ENCODE measurements at regions not wholly inside any gene's neighbourhood (a gene's known extent, or its start where the extent isn't known, plus 50 kb on each side); places are given as distances from the start of the nearest gene placed in this dataset.

- peaks cover 17% of the 10 kb centered on the region for H3K9me3 ChIP-seq
- no peaks in the 10 kb centered on the region for H3K36me3 ChIP-seq
- H3K4me1 ChIP-seq: no peaks in the 10 kb centered on the region
- TF ChIP-seq Cebpa-rat (IDR thresholded peaks at IDR 0.05): no peak
- no peak overlapping the region for H3K4me2 ChIP-seq
- H3K27me3 ChIP-seq: no peaks in the 10 kb centered on the region
- H4K20me1 ChIP-seq: no peaks in the 10 kb centered on the region
- H3K4me3 ChIP-seq: no peak overlapping the region
- no peak overlapping the region for H3K27ac ChIP-seq
- H3K9ac ChIP-seq: no peak overlapping the region
These were observed 196.9 kb downstream of the LIG4 start for GRCh38 chr13:108018371-108018870.

- no peaks in the 10 kb centered on the region for H3K9me3 ChIP-seq
- H3K27me3 ChIP-seq: no peaks in the 10 kb centered on the region
- no peak overlapping the region for H3K9ac ChIP-seq
- no peaks in the 10 kb centered on the region for H3K36me3 ChIP-seq
- no peak overlapping the region for H3K27ac ChIP-seq
- H3K4me3 ChIP-seq: no peak overlapping the region
- TF ChIP-seq Cebpa-rat (IDR thresholded peaks at IDR 0.05): no peak
- no peaks in the 10 kb centered on the region for H4K20me1 ChIP-seq
- no peak overlapping the region for H3K4me2 ChIP-seq
- H3K4me1 ChIP-seq: no peaks in the 10 kb centered on the region
These were observed 208.7 kb downstream of the LIG4 start for GRCh38 chr13:108006619-108007018.

- TF ChIP-seq Cebpa-rat (IDR thresholded peaks at IDR 0.05): no peak
- no peak overlapping the region for H3K9ac ChIP-seq
- H3K36me3 ChIP-seq: no peaks in the 10 kb centered on the region
- H4K20me1 ChIP-seq: no peaks in the 10 kb centered on the region
- no peaks in the 10 kb centered on the region for H3K4me1 ChIP-seq
- no peak overlapping the region for H3K4me2 ChIP-seq
- H3K27ac ChIP-seq: no peak overlapping the region
- no peaks in the 10 kb centered on the region for H3K27me3 ChIP-seq
- H3K9me3 ChIP-seq: no peaks in the 10 kb centered on the region
- no peak overlapping the region for H3K4me3 ChIP-seq
These were observed 210.1 kb downstream of the LIG4 start for GRCh38 chr13:108005231-108005630.

- no peak overlapping the region for H3K9ac ChIP-seq
- no peaks in the 10 kb centered on the region for H4K20me1 ChIP-seq
- no peak for TF ChIP-seq Cebpa-rat (IDR thresholded peaks at IDR 0.05)
- no peak overlapping the region for H3K4me2 ChIP-seq
- H3K4me1 ChIP-seq: peaks cover 14% of the 10 kb centered on the region; the same call in 1 of the 2 replicates
- H3K36me3 ChIP-seq: no peaks in the 10 kb centered on the region
- H3K27ac ChIP-seq: no peak overlapping the region
- 0 out of 2 replicates have a peak, but pooled peaks cover 10% of the 10 kb centered on the region for H3K9me3 ChIP-seq
- H3K4me3 ChIP-seq: no peak overlapping the region
- H3K27me3 ChIP-seq: no peaks in the 10 kb centered on the region
These were observed 211.7 kb downstream of the LIG4 start for GRCh38 chr13:108003626-108004025.

- Histone ChIP-seq H3K4me2 (no peak overlapping the region), H3K9ac (no peak overlapping the region), H3K4me1 (peaks cover 27% of the 10 kb centered on the region), H3K4me3 (no peak overlapping the region), H3K27me3 (no peaks in the 10 kb centered on the region), H4K20me1 (no peaks in the 10 kb centered on the region), H3K36me3 (no peaks in the 10 kb centered on the region), H3K9me3 (0 out of 2 replicates have a peak, but pooled peaks cover 10% of the 10 kb centered on the region), H3K27ac (no peak overlapping the region)
- TF ChIP-seq Cebpa-rat (IDR thresholded peaks at IDR 0.05): no peak
These were observed 214.3 kb downstream of the LIG4 start for GRCh38 chr13:108000998-108001397.

- Histone ChIP-seq H3K4me2 (no peak overlapping the region), H3K4me3 (no peak overlapping the region), H4K20me1 (no peaks in the 10 kb centered on the region), H3K27me3 (no peaks in the 10 kb centered on the region), H3K9me3 (0 out of 2 replicates have a peak, but pooled peaks cover 10% of the 10 kb centered on the region), H3K27ac (no peak overlapping the region), H3K9ac (no peak overlapping the region), H3K36me3 (no peaks in the 10 kb centered on the region), H3K4me1 (peaks cover 27% of the 10 kb centered on the region)
- TF ChIP-seq Cebpa-rat (IDR thresholded peaks at IDR 0.05): no peak
These were observed 215.6 kb downstream of the LIG4 start for GRCh38 chr13:107999751-108000150.

GRCh38 chr13:107994137-107994536 is 221.2 kb downstream of the LIG4 start:
- no peak overlapping the region for H3K4me3 ChIP-seq
- H3K27me3 ChIP-seq: no peaks in the 10 kb centered on the region
- H4K20me1 ChIP-seq: no peaks in the 10 kb centered on the region
- no peaks in the 10 kb centered on the region for H3K36me3 ChIP-seq
- no peak for TF ChIP-seq Cebpa-rat (IDR thresholded peaks at IDR 0.05)
- H3K27ac ChIP-seq: no peak overlapping the region
- no peaks in the 10 kb centered on the region for H3K9me3 ChIP-seq
- no peak overlapping the region for H3K4me2 ChIP-seq
- peaks cover 18% of the 10 kb centered on the region for H3K4me1 ChIP-seq
- H3K9ac ChIP-seq: no peak overlapping the region

- no peak overlapping the region for H3K27ac ChIP-seq
- H3K4me2 ChIP-seq: no peak overlapping the region
- H3K27me3 ChIP-seq: no peaks in the 10 kb centered on the region
- peaks cover 11% of the 10 kb centered on the region for H3K4me1 ChIP-seq
- no peak overlapping the region for H3K9ac ChIP-seq
- H4K20me1 ChIP-seq: no peaks in the 10 kb centered on the region
- H3K36me3 ChIP-seq: no peaks in the 10 kb centered on the region
- no peak overlapping the region for H3K4me3 ChIP-seq
- H3K9me3 ChIP-seq: no peaks in the 10 kb centered on the region
- no peak for TF ChIP-seq Cebpa-rat (IDR thresholded peaks at IDR 0.05)
These were observed 221.9 kb downstream of the LIG4 start for GRCh38 chr13:107993239-107993949.

- Histone ChIP-seq H3K4me2 (no peak overlapping the region), H4K20me1 (no peaks in the 10 kb centered on the region), H3K4me1 (peaks cover 2% of the 10 kb centered on the region), H3K9me3 (no peaks in the 10 kb centered on the region), H3K36me3 (no peaks in the 10 kb centered on the region), H3K27me3 (no peaks in the 10 kb centered on the region), H3K9ac (no peak overlapping the region), H3K27ac (no peak overlapping the region), H3K4me3 (no peak overlapping the region)
- TF ChIP-seq Cebpa-rat (IDR thresholded peaks at IDR 0.05): no peak
These were observed 222.8 kb downstream of the LIG4 start for GRCh38 chr13:107992542-107992941.

GRCh38 chr13:107977071-107977574 is 238.2 kb downstream of the LIG4 start:
- no peaks in the 10 kb centered on the region for H4K20me1 ChIP-seq
- no peak for TF ChIP-seq Cebpa-rat (IDR thresholded peaks at IDR 0.05)
- no peak overlapping the region for H3K4me3 ChIP-seq
- H3K27ac ChIP-seq: no peak overlapping the region
- H3K4me2 ChIP-seq: no peak overlapping the region
- 0 out of 2 replicates have a peak, but pooled peaks cover 10% of the 10 kb centered on the region for H3K4me1 ChIP-seq
- no peak overlapping the region for H3K9ac ChIP-seq
- H3K27me3 ChIP-seq: no peaks in the 10 kb centered on the region
- H3K9me3 ChIP-seq: no peaks in the 10 kb centered on the region
- no peaks in the 10 kb centered on the region for H3K36me3 ChIP-seq
